AG04450 (cell line): ENCODE measurements at regions not wholly inside any gene's neighbourhood (a gene's known extent, or its start where the extent isn't known, plus 50 kb on each side); places are given as distances from the start of the nearest gene placed in this dataset.
A peak's percentile ranks its signal among the peaks of the same experiment; 100 is the strongest.

Source experiments
- CTCF ChIA-PET: fragments of 300-600, 350-600 bp; formaldehyde crosslinking; extraction: SDS; loops from one replicate; lab custom pipeline; 2022; ENCODE audit warnings: antibody characterized with exemption, inconsistent platforms; lab: Charles Lee
- POLR2A ChIA-PET: fragments of 350-600 bp; formaldehyde crosslinking; extraction: SDS; loops from one replicate; lab custom pipeline; 2021; ENCODE audit warnings: antibody characterized with exemption, inconsistent platforms; lab: Yijun Ruan, JAX
- DNase-seq: peaks from one replicate; pipeline ENCODE4 v3.0.0-alpha.2; 2011; ENCODE audit warnings: low read depth, low spot score
- H3K27ac ChIP-seq: one replicate; pipeline ENCODE4 v1.5.1; 2012; ENCODE audit warnings: low read depth, low read length, control low read depth
- H3K27me3 ChIP-seq: one replicate; pipeline ENCODE4 v1.6.0; 2012; ENCODE audit warnings: low read length; ENCODE audit not compliant: control insufficient read depth, insufficient read depth
- H3K4me3 ChIP-seq: 2 replicates; pipeline ENCODE4 v1.5.1; 2011; ENCODE audit warnings: mild to moderate bottlenecking, low read depth, low read length, control low read depth
- H3K9me3 ChIP-seq: 2 replicates; pipeline ENCODE4 v1.5.1; 2012; ENCODE audit warnings: low read length; ENCODE audit not compliant: control insufficient read depth, insufficient read depth
- CTCF ChIP-seq: IDR thresholded peaks from 2 replicates; pipeline ENCODE4 v1.5.1; 2011; ENCODE audit warnings: low read depth, low read length, control low read depth, inconsistent platforms

DNA sequence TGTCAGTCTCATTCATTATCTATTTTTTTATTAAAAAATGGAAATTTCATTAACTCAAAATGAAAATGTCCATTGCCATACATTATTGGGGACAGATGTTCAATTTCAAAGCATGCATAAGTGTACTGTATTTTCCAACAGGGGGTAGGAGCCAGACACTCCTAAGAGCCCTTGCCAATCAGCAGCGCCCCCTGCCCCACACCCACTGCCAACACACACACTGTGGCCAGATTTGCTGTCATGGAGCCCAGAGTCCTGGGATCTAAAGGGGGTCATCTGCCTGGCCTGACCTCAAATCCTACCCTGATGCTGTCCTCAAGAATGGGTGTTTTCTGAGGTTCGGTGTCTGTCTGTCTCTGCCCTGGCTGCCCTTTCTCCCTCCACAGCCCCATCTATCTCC, 162.2 kb upstream of the TWIST2 start:
- DNase-seq, result no peak
- CTCF ChIA-PET, result interaction anchor here (1.9 kb wide), 1 partner anchor 99 kb away, joined by 6 read pairs; no protein-coding TSS in a partner anchor
- POLR2A ChIA-PET, result no interaction called here
- no peak for TF ChIP-seq CTCF
- Histone ChIP-seq H3K27ac (no peak overlapping the region), H3K9me3 (peaks cover 4% of the 10 kb centered on the region; the same call in 1 of the 2 replicates), H3K27me3 (peaks cover 5% of the 10 kb centered on the region), H3K4me3 (no peak overlapping the region)

- H3K4me3 ChIP-seq, result no peak overlapping the region
- DNase-seq, result no peak
- H3K27ac ChIP-seq, result peak overlapping the region; percentile 11
- no peak for TF ChIP-seq CTCF
- peaks cover 4% of the 10 kb centered on the region; the same call in 1 of the 2 replicates for H3K9me3 ChIP-seq
- POLR2A ChIA-PET, result no interaction called here
- peaks cover 5% of the 10 kb centered on the region for H3K27me3 ChIP-seq
- CTCF ChIA-PET, result interaction anchor here (1.9 kb wide), 1 partner anchor 98 kb away, joined by 6 read pairs; no protein-coding TSS in a partner anchor
Measured at GRCh38 chr2:238686223-238686622, 161.7 kb upstream of the TWIST2 start.

DNA sequence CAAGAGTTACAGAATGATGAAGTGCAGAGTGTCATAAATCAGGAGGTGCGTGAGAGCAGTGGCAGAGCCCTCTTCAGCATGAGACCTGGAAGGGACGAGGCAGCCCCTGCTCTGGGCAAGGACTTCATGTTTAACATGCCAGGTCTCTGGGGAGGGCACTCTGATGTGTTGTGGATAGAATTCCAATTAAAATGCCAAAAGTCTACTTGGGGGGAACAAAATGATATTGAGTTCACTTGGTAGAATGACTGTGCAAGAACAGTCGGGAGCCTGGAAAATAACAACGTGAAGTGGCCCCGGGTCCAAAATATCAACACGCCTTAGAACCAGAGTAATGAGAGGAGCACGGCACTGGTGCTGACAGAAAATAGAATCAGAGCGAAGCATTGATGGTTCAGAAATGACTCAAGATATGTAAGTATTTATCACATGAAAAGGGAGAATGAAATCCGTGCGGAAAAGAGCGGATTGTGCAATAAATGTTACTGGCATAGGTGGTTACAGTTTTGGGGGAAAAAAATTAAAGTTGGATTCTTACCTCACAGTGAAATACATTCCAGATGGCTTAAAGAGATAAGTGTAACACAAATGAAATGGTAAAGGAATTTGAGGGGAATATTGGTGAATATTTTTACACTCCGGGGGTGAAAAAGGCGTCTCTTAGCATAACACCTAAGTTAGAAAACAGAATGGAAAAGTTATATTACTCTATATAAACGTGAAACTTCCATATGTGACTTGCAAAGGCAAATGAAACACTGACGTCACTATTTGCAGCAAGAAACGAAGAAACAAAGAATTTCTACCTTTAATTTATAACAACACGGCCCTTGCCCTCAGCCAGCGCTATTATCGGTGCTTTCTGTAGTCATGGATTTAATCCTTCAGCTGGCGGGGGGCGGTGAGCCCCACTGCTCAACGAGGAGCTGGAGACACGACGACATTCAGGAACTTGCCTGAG, 159.4 kb upstream of the TWIST2 start:
- Histone ChIP-seq H3K9me3 (peaks cover 4% of the 10 kb centered on the region), H3K27ac (no peak overlapping the region), H3K27me3 (peaks cover 5% of the 10 kb centered on the region), H3K4me3 (no peak overlapping the region)
- ChIA-PET CTCF (no interaction called here), POLR2A (no interaction called here)
- TF ChIP-seq CTCF, result no peak
- DNase-seq, result no peak

DNA sequence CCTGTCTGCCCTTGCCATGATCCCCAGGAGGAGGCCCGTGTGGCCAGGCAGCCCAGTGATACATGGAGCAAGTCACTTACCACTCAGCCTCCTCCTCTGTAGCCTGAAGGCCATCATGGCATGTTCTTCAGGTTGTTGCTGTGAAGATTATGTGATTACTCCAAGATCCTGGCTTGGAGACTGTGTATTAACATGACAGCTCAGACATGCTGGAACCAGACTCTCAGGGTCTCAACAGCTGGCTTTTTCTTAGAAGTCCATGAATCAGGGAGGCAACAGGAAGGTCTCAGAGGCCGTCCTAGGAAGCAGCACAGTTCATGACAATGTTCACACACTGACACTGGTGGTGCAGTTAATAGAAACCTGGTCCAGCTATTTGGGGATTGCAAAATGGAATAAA, 158.6 kb upstream of the TWIST2 start:
- DNase-seq, result no peak
- CTCF ChIA-PET, result no interaction called here
- Histone ChIP-seq H3K9me3 (no peaks in the 10 kb centered on the region; the same call in 1 of the 2 replicates), H3K27me3 (peaks cover 5% of the 10 kb centered on the region), H3K4me3 (no peak overlapping the region), H3K27ac (no peak overlapping the region)
- POLR2A ChIA-PET, result no interaction called here
- TF ChIP-seq CTCF, result no peak

GRCh38 chr2:238689871-238690389, 158.0 kb upstream of the TWIST2 start:
- CTCF ChIA-PET, result no interaction called here
- H3K9me3 ChIP-seq, result no peaks in the 10 kb centered on the region; the same call in 1 of the 2 replicates
- DNase-seq, result no peak
- H3K27me3 ChIP-seq, result peaks cover 11% of the 10 kb centered on the region
- no peak for TF ChIP-seq CTCF
- no peak overlapping the region for H3K4me3 ChIP-seq
- no peak overlapping the region for H3K27ac ChIP-seq
- POLR2A ChIA-PET, result no interaction called here
